Endothelial cell of umbilical vein (primary cell): ENCODE measurements at regions not wholly inside any gene's neighbourhood (a gene's known extent, or its start where the extent isn't known, plus 50 kb on each side); places are given as distances from the start of the nearest gene placed in this dataset.

Experiments used
- BruUV-seq: library from RNA; stranded (reverse); fragments of 400-500 nt; replicated peaks from 2 replicates; lab custom pipeline; 2021; lab: Mats Ljungman, UMichigan
- CTCF ChIA-PET: fragments of 300-600, 350-600 bp; sonication (Branson Sonifier 250); formaldehyde crosslinking; loops from one replicate; lab custom pipeline; 2021; ENCODE audit warnings: antibody characterized with exemption, inconsistent platforms; lab: Charles Lee
- POLR2A ChIA-PET: fragments of 300-600, 350-600 bp; sonication (Branson Sonifier 250); formaldehyde crosslinking; loops from one replicate; lab custom pipeline; 2021; ENCODE audit warnings: antibody characterized with exemption, inconsistent platforms; lab: Charles Lee
- DNase-seq: peaks from one replicate; pipeline ENCODE4 v3.0.0-alpha.2; 2011; ENCODE audit warnings: low read depth, low spot score
- FAIRE-seq: peaks from 2 replicates; lab custom pipeline; 2011; peaks lifted over from hg19 to GRCh38; lab: Jason Lieb, UNC
- H2AFZ ChIP-seq: 2 replicates; pipeline ENCODE4 v1.6.0; 2012; ENCODE audit warnings: low read depth, low read length, control low read depth, inconsistent platforms
- H3K27ac ChIP-seq: 2 replicates; pipeline ENCODE4 v1.5.1; 2011; ENCODE audit warnings: low read depth, mild to moderate bottlenecking, control low read depth, low read length, moderate library complexity; ENCODE audit not compliant: insufficient read depth
- H3K27me3 ChIP-seq, 2 experiments: 2 replicates each; pipeline versions ENCODE4 v1.6.0 to v1.6.1; 2011; ENCODE audit warnings: low read length in 2 of 2, mixed read lengths in 1 of 2; ENCODE audit not compliant: control insufficient read depth in 2 of 2, insufficient read depth in 2 of 2
- H3K36me3 ChIP-seq, 2 experiments: 2 replicates in 1 of 2; 3 replicates in 1 of 2; pipeline ENCODE4 v1.5.1; 2011; ENCODE audit warnings: low read length in 2 of 2, mild to moderate bottlenecking in 1 of 2, moderate library complexity in 1 of 2; ENCODE audit not compliant: control insufficient read depth in 2 of 2, insufficient read depth in 2 of 2; ENCODE audit errors: extremely low read depth in 1 of 2
- H3K4me1 ChIP-seq: 3 replicates; pipeline ENCODE4 v1.5.1; 2011; ENCODE audit warnings: mild to moderate bottlenecking, low read length; ENCODE audit not compliant: control insufficient read depth, insufficient read depth; ENCODE audit errors: extremely low read depth
- H3K4me2 ChIP-seq: 2 replicates; pipeline ENCODE4 v1.6.1; 2011; ENCODE audit warnings: low read length, control low read depth, mixed read lengths; ENCODE audit not compliant: insufficient read depth
- H3K4me3 ChIP-seq, 3 experiments: fragments of 200-600 bp in 1 of 3; sonication (generic), shearing (Covaris generic) in 1 of 3; replicated peaks in 1 of 3; 2 replicates each; pipeline ENCODE4 v1.5.1; 2011 to 2016; ENCODE audit warnings: control low read depth in 3 of 3, low read length in 3 of 3, mild to moderate bottlenecking in 2 of 3, inconsistent platforms in 1 of 3, low read depth in 1 of 3, moderate library complexity in 1 of 3; ENCODE audit not compliant: insufficient read depth in 1 of 3
- H3K79me2 ChIP-seq: 2 replicates; pipeline ENCODE4 v1.6.0; 2012; ENCODE audit warnings: low read length, inconsistent platforms; ENCODE audit not compliant: control insufficient read depth, insufficient read depth
- H3K9ac ChIP-seq: replicated peaks from 2 replicates; pipeline ENCODE3; 2011; ENCODE audit warnings: low read length, control low read depth; ENCODE audit not compliant: insufficient read depth; ENCODE audit errors: extremely low read depth
- H3K9me1 ChIP-seq: replicated peaks from 3 replicates; pipeline ENCODE4 v1.6.0; 2011; ENCODE audit warnings: mild to moderate bottlenecking, low read length; ENCODE audit not compliant: control insufficient read depth, insufficient read depth; ENCODE audit errors: extremely low read depth
- H3K9me3 ChIP-seq: replicated peaks from 2 replicates; pipeline ENCODE4 v1.5.1; 2012; ENCODE audit warnings: low read length, inconsistent platforms; ENCODE audit not compliant: control insufficient read depth, insufficient read depth
- H4K20me1 ChIP-seq: replicated peaks from 2 replicates; pipeline ENCODE3; 2011; ENCODE audit warnings: mild to moderate bottlenecking, low read length; ENCODE audit not compliant: control insufficient read depth, insufficient read depth; ENCODE audit errors: extremely low read depth
- CTCF ChIP-seq, 2 donors: IDR thresholded peaks; 1 replicate in 1 of 2; 2 replicates in 1 of 2; pipeline ENCODE4 v1.5.1; 2011; ENCODE audit warnings: low read length in 2 of 2, mild to moderate bottlenecking in 2 of 2, moderate library complexity in 2 of 2, control low read depth in 1 of 2, inconsistent platforms in 1 of 2, low read depth in 1 of 2; ENCODE audit not compliant: insufficient read depth in 1 of 2; ENCODE audit errors: extremely low read depth in 1 of 2
- EZH2 ChIP-seq: IDR thresholded peaks from 2 replicates; pipeline ENCODE4 v1.6.1; 2012; ENCODE audit warnings: borderline replicate concordance, low read depth, mild to moderate bottlenecking, moderate library complexity, low read length, inconsistent platforms; ENCODE audit not compliant: severe bottlenecking
- FOS ChIP-seq: IDR thresholded peaks from 2 replicates; pipeline ENCODE4 v1.6.1; 2011; ENCODE audit warnings: mild to moderate bottlenecking, low read length, moderate library complexity, borderline replicate concordance; ENCODE audit not compliant: insufficient read depth
- GATA2 ChIP-seq: IDR thresholded peaks from 2 replicates; pipeline ENCODE4 v1.7.0; 2011; ENCODE audit warnings: low read depth, mild to moderate bottlenecking, moderate library complexity, mixed read lengths, low read length; ENCODE audit not compliant: insufficient read length, insufficient read depth
- JUN ChIP-seq: IDR thresholded peaks from 2 replicates; pipeline ENCODE4 v1.6.1; 2011; ENCODE audit warnings: borderline replicate concordance, low read depth; ENCODE audit not compliant: insufficient read length, insufficient read depth
- MAX ChIP-seq: IDR thresholded peaks from 2 replicates; pipeline ENCODE4 v1.6.1; 2011; ENCODE audit not compliant: insufficient read depth, insufficient read length
- MYC ChIP-seq: IDR thresholded peaks from one replicate; pipeline ENCODE4 v1.6.1; 2011; ENCODE audit warnings: mild to moderate bottlenecking, low read depth, low read length
- POLR2A ChIP-seq: IDR thresholded peaks from 2 replicates; pipeline ENCODE4 v1.6.1; 2012; ENCODE audit warnings: low read depth, mild to moderate bottlenecking, control low read depth, low read length
- POLR2AphosphoS5 ChIP-seq: IDR thresholded peaks from 2 replicates; pipeline ENCODE4 v1.6.1; 2012; ENCODE audit warnings: low read depth, mild to moderate bottlenecking, control low read depth, low read length, moderate library complexity; ENCODE audit not compliant: insufficient read depth
- dilution Hi-C: fragments of 300-500 bp; cut with MboI; formaldehyde crosslinking; loops from one replicate; pipeline ENCODE4 v1.15.0; 2019; ENCODE audit warnings: low sequenced_read_pairs; ENCODE audit not compliant: extremely low pct_ligation_motif_present
- intact Hi-C: fragments of 100-400 bp; cut with micrococcal nuclease; formaldehyde crosslinking; loops from one replicate; pipeline ENCODE4 v1.10.0; 2022

DNA sequence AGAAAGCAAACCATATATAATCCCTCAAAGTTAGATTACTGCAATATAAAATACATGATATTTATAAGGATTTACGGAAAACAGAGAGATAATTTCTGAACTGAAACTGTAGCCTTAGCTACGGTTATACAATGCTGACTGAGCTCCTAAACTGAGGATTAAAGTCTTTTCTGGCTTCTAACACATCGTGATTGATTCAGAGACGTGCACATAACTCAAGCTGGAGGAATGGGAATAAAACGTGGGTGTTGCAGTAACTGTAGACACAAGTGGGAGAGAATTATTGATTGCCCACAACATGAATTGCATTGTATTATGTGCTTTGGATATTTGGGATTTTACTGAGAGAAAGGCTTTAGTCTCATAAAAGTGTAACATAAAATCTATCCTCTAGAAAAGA, 418.0 kb upstream of the OPRM1 start:
- Histone ChIP-seq H3K79me2 (no peaks in the 10 kb centered on the region), H4K20me1 (no peaks in the 10 kb centered on the region), H3K9me1 (no peaks in the 10 kb centered on the region), H3K9ac (no peak overlapping the region), H3K9me3 (no peaks in the 10 kb centered on the region), H3K27me3 (no peaks in the 10 kb centered on the region), H2AFZ (no peak overlapping the region), H3K4me2 (no peak overlapping the region), H3K27ac (no peak overlapping the region), H3K4me3 (no peak overlapping the region), H3K4me1 (peaks cover 3% of the 10 kb centered on the region), H3K36me3 (no peaks in the 10 kb centered on the region)
- BruUV-seq, result no TSS peak
- dilution Hi-C loops, result no loop called here
- FAIRE-seq, result no peak
- ChIA-PET CTCF (no interaction called here), POLR2A (no interaction called here)
- DNase-seq, result no peak
- intact Hi-C loops, result no loop called here
- TF ChIP-seq CTCF (IDR thresholded peaks at IDR 0.05; ENCODE audit: extremely low read depth in 1 of 2, insufficient read depth in 1 of 2, low read depth in 1 of 2, low read length in 2 of 2) (no peak), GATA2 (no peak), MAX (no peak), FOS (no peak), EZH2 (no peak), POLR2A (no peak), POLR2AphosphoS5 (no peak), JUN (no peak), MYC (no peak)
